ENCODE measurements at regions not wholly inside any gene's neighbourhood (a gene's known extent, or its start where the extent isn't known, plus 50 kb on each side); places are given as distances from the start of the nearest gene placed in this dataset.
A peak's percentile ranks its signal among the peaks of the same experiment; 100 is the strongest.

GRCh38 chr5:115064380-115064779 is 105.3 kb downstream of the TRIM36 start:
- H3K27me3 Mint-ChIP-seq (ENCODE audit: low read depth in 3 of 3), result peaks cover 0 to 7% (median 3%) of the 10 kb centered on the region in 3 donors
- Histone ChIP-seq H3K9ac (ENCODE audit: insufficient read depth, low read length, poor library complexity, severe bottlenecking) (no peak overlapping the region), H4K20me1 (ENCODE audit: insufficient read depth, low read length) (no peaks in the 10 kb centered on the region), H3K36me3 (replicated peaks in 1 of 2; ENCODE audit: control insufficient read depth in 1 of 2, insufficient read depth in 2 of 2, low read length in 2 of 2) (no peaks in the 10 kb centered on the region), H2AFZ (ENCODE audit: insufficient read depth, low read depth, low read length, poor library complexity, severe bottlenecking) (no peak overlapping the region), H3K9me3 (replicated peaks in 1 of 2; ENCODE audit: control insufficient read depth in 1 of 2, insufficient read depth in 1 of 2, low read length in 2 of 2) (no peaks in the 10 kb centered on the region), H3K27ac (ENCODE audit: low read depth in 1 of 2, low read length in 2 of 2) (no peak overlapping the region), H3K27me3 (ENCODE audit: control insufficient read depth in 2 of 2, insufficient read depth in 2 of 2, low read length in 2 of 2) (no peaks in the 10 kb centered on the region), H3K4me3 (replicated peaks in 1 of 3; ENCODE audit: low read depth in 2 of 3, low read length in 3 of 3) (no peak overlapping the region), H3K4me1 (ENCODE audit: control insufficient read depth in 1 of 2, insufficient read depth in 2 of 2, low read length in 2 of 2) (no peaks in the 10 kb centered on the region), H3K4me2 (replicated peaks; ENCODE audit: extremely low read depth, low read length, poor library complexity, severe bottlenecking) (no peak overlapping the region), H3K79me2 (ENCODE audit: insufficient read depth, low read length) (no peaks in the 10 kb centered on the region)
- intact Hi-C loops (cut with micrococcal nuclease), result no loop called here
- H3K27ac Mint-ChIP-seq, result no peak overlapping the region
- no peak for DNase-seq
- H3K9me3 Mint-ChIP-seq, result peaks cover 0 to 7% (median 4%) of the 10 kb centered on the region in 7 donors
- no peaks in the 10 kb centered on the region for H3K36me3 Mint-ChIP-seq
- 100% methylated on average over 1 of the region's 2 CpGs for WGBS (ENCODE audit: insufficient coverage)
- no peak for TF ChIP-seq CTCF (IDR thresholded peaks at IDR 0.05)
- no peaks in the 10 kb centered on the region for H3K4me1 Mint-ChIP-seq
- H3K4me3 Mint-ChIP-seq, result no peak overlapping the region

- TF ChIP-seq CTCF (IDR thresholded peaks at IDR 0.05), result no peak
- no peaks in the 10 kb centered on the region for H3K36me3 Mint-ChIP-seq
- no peak overlapping the region for H3K9ac ChIP-seq (ENCODE audit: insufficient read depth, low read length, poor library complexity, severe bottlenecking)
- no peaks in the 10 kb centered on the region for H3K4me1 Mint-ChIP-seq
- H3K4me3 Mint-ChIP-seq, result no peak overlapping the region
- H2AFZ ChIP-seq (ENCODE audit: insufficient read depth, low read depth, low read length, poor library complexity, severe bottlenecking), result no peak overlapping the region
- no CpG with 5 or more reads among the region's 1 CpG for WGBS (ENCODE audit: insufficient coverage)
- no peaks in the 10 kb centered on the region for H3K79me2 ChIP-seq (ENCODE audit: insufficient read depth, low read length)
- peaks cover 0 to 4% (median 2%) of the 10 kb centered on the region in 7 donors for H3K9me3 Mint-ChIP-seq
- DNase-seq, result no peak
- H3K4me1 ChIP-seq (ENCODE audit: control insufficient read depth in 1 of 2, insufficient read depth in 2 of 2, low read length in 2 of 2), result no peaks in the 10 kb centered on the region
- H4K20me1 ChIP-seq (ENCODE audit: insufficient read depth, low read length), result no peaks in the 10 kb centered on the region
- H3K27me3 Mint-ChIP-seq (ENCODE audit: low read depth in 3 of 3), result peaks cover 2 to 6% (median 2%) of the 10 kb centered on the region in 3 donors
- no peak overlapping the region for H3K4me3 ChIP-seq (replicated peaks in 1 of 3; ENCODE audit: low read depth in 2 of 3, low read length in 3 of 3)
- no peak overlapping the region for H3K4me2 ChIP-seq (replicated peaks; ENCODE audit: extremely low read depth, low read length, poor library complexity, severe bottlenecking)
- H3K27me3 ChIP-seq (ENCODE audit: control insufficient read depth in 2 of 2, insufficient read depth in 2 of 2, low read length in 2 of 2), result no peaks in the 10 kb centered on the region
- no peaks in the 10 kb centered on the region for H3K36me3 ChIP-seq (replicated peaks in 1 of 2; ENCODE audit: control insufficient read depth in 1 of 2, insufficient read depth in 2 of 2, low read length in 2 of 2)
- H3K27ac ChIP-seq (ENCODE audit: low read depth in 1 of 2, low read length in 2 of 2), result no peak overlapping the region
- H3K27ac Mint-ChIP-seq, result peak overlapping the region in 1 of 7 donors; percentile 5
- intact Hi-C loops (cut with micrococcal nuclease), result no loop called here
- no peaks in the 10 kb centered on the region for H3K9me3 ChIP-seq (replicated peaks in 1 of 2; ENCODE audit: control insufficient read depth in 1 of 2, insufficient read depth in 1 of 2, low read length in 2 of 2)
Measured at GRCh38 chr5:115054387-115054951, 115.2 kb downstream of the TRIM36 start.
